WTC11 (cell line): ENCODE measurements at regions not wholly inside any gene's neighbourhood (a gene's known extent, or its start where the extent isn't known, plus 50 kb on each side); places are given as distances from the start of the nearest gene placed in this dataset.
"Not testable (repeated sequence)": the region's sequence is repeated elsewhere in the genome, so short reads cannot be mapped to it uniquely, and the experiment has no call there.

Experiments
- CTCF ChIP-seq: fragments of 200-600 bp; IDR thresholded peaks from 2 replicates; pipeline ENCODE4 v1.8.0; 2022; ENCODE audit warnings: antibody characterized with exemption
- TF ChIP-seq, protein P1 (sequence below): sonication (generic); formaldehyde crosslinking; IDR thresholded peaks from 2 replicates; pipeline ENCODE4 v1.8.1; 2022; ENCODE audit warnings: low read depth, mild to moderate bottlenecking, moderate library complexity, missing genetic modification reagents, borderline replicate concordance

DNA sequence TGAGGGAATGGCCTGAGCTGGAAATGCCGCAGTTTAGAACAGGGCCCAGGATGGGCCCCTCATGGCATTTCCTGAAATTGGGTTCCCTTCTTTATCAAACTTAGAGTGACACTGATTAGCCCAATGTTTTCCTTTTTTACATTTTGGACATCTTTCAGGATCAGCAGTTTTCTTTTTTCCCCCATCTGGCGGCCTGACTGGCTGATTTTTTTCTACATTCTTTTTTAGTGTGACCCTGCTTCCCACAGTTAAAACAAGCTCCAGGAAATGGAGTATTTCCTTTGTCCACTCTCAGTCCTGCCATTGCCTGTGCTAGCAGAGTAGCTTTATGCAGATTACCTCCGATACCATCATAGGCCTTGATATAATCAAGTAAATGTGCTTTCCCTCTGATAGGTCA is 185.8 kb upstream of the IGF1 start:
- TF ChIP-seq CTCF: not testable (repeated sequence)
- TF ChIP-seq, protein P1, sequence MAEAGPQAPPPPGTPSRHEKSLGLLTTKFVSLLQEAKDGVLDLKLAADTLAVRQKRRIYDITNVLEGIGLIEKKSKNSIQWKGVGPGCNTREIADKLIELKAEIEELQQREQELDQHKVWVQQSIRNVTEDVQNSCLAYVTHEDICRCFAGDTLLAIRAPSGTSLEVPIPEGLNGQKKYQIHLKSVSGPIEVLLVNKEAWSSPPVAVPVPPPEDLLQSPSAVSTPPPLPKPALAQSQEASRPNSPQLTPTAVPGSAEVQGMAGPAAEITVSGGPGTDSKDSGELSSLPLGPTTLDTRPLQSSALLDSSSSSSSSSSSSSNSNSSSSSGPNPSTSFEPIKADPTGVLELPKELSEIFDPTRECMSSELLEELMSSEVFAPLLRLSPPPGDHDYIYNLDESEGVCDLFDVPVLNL (CRISPR knock-in tag): not testable (repeated sequence)
